Hematopoietic multipotent progenitor cell treated with erythropoietin and hydrocortisone succinate and interleukin-3 and kit ligand, for 8 days (in vitro differentiated cells): ENCODE measurements at regions not wholly inside any gene's neighbourhood (a gene's known extent, or its start where the extent isn't known, plus 50 kb on each side); places are given as distances from the start of the nearest gene placed in this dataset.

ENCODE experiments used
- DNase-seq: peaks from one replicate; pipeline ENCODE4 v3.0.0-alpha.2; 2015

DNA sequence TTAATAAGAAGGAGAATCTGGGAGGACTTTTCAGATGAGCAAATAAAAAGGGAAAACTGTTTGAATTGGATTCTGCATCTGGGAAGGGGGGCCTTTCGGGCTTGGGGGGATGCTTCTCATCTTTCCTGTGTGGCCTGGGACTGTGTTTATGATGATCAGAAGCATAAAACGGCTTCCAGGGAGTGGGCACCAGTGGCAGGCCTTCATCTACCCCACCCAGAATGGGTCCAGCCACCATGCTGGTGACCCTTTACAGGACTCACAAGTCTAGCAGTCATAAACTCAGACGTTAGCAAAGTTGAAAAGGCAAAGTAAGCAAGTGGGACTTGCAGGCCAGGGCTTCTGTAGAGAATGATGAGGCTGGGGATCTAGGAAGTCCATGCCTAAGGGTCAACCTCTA is 198.3 kb upstream of the ZMIZ1 start:
- DNase-seq, result no peak

- DNase-seq, result no peak
These were observed 197.0 kb upstream of the ZMIZ1 start for GRCh38 chr10:78871796-78872195.

DNA sequence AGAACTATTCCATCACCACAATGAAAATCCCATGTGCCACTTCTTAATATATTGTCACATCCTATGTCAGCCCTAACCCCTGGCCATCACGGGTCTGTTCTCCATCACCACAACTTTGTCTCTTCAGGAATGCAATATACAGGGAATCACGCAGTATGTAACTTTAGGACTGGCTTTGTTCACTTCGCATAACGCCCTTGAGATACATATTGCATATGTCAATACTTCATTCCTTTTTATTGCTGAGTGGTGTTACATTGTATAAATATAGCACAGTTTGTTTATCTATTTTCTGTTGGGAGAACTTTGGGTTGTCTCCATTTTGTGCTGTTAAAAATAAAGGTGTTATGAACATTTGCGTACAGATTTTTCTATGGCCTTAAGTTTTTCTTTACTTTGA is 195.4 kb upstream of the ZMIZ1 start:
- no peak for DNase-seq

- no peak for DNase-seq
These were observed 193.4 kb upstream of the ZMIZ1 start for GRCh38 chr10:78875331-78875877.

- DNase-seq, result no peak
These were observed 192.8 kb upstream of the ZMIZ1 start for GRCh38 chr10:78875932-78876331.

DNA sequence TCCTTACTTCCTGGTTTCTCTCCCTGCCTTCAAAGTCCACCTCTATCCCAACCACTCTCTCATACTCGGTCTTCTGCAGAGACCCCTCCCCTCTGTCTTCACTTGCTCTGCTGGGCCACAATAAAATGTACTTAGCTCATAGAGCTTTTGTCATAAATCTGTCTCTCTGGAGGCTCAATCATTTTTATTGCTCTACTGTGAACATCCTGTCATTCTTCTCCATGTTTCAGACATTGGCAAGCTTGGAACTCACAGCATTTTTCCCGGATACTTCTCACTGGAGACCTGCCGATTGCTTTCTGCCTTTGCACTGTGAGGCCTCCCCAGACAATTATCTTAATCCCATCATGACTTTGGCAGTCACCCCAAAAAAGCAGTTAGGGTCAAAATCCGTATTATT is 192.3 kb upstream of the ZMIZ1 start:
- DNase-seq, result no peak

DNA sequence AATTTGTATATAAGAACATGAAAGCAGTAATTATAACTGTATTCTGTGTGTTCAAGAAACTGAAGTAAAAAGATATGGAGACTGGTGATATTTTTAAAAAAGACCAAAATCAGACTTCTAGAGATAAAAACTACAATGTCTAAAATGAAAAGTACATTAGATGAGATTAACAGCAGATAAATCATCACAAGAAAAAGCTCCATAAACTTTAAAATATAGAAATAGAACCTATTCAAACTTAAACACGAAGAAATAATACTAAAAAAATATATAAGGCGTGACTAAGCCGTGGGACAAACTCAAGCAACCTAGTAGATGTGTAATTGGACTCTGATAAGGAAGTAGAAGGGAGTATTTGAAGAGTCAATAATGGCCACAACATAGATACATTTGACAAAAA is 189.1 kb upstream of the ZMIZ1 start:
- no peak for DNase-seq

- no peak for DNase-seq
These were observed 182.6 kb upstream of the ZMIZ1 start for GRCh38 chr10:78886129-78886528.

GRCh38 chr10:78889536-78890063 is 179.2 kb upstream of the ZMIZ1 start:
- DNase-seq, result no peak

GRCh38 chr10:78890506-78890905 is 178.3 kb upstream of the ZMIZ1 start:
- no peak for DNase-seq

DNA sequence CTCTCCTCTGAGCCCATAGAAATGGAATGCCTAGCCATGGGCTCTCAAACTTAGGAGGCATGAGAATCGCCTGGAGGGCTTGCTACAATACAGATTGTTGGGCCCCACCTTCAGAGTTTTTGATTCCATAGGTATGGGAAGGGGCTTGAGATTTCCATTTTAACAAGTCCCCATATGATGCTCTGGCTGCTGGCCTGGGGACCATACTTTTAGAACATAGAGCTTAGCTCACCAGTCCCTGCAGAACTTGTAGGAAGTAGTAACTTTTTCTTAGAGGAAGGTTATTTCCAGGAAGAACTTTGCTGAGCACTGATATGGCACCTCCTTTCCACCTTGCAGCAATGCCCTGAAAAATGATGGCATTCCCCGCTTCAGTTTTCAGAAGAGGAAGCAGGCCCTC is 177.0 kb upstream of the ZMIZ1 start:
- no peak for DNase-seq

- no peak for DNase-seq
These were observed 176.2 kb upstream of the ZMIZ1 start for GRCh38 chr10:78892338-78893176.

DNA sequence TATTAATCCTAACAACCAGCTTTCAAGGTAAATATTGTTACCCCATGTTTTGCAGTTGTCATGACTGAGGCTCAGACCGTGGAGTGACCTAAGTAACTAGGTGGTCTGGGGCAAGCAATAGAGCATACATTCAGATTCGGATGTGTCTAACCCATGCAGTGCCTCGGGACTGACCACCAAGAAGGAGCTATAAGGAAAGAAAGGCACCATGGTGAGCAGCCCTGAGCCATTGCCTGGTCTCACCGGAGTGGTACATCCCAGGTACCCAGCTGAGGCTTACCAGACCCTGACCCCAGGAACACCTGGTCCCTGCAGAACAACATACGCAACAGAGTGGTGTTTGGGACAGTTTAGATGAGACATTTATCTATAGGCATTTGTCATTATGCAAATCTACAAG is 175.5 kb upstream of the ZMIZ1 start:
- DNase-seq, result no peak

GRCh38 chr10:78894089-78894840 is 174.5 kb upstream of the ZMIZ1 start:
- no peak for DNase-seq

DNA sequence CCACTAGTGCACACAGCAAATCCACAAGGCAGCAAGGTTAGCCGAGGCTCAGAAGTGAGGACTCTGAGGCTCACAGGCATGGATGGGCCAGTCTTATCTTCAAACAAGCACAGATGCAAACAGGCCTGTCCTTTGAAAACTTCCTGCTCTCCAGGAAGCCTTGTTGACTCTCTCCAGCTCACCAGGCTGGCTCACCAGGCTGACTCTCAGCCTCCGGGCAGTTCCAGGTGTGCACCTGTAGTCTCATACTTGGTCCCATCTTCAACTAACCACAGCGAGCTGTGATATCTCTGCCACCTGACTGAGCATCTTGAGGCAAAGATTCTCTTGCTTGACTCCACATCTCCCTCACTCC is 173.9 kb upstream of the ZMIZ1 start:
- no peak for DNase-seq

- no peak for DNase-seq
These were observed 173.3 kb upstream of the ZMIZ1 start for GRCh38 chr10:78895469-78895868.

DNA sequence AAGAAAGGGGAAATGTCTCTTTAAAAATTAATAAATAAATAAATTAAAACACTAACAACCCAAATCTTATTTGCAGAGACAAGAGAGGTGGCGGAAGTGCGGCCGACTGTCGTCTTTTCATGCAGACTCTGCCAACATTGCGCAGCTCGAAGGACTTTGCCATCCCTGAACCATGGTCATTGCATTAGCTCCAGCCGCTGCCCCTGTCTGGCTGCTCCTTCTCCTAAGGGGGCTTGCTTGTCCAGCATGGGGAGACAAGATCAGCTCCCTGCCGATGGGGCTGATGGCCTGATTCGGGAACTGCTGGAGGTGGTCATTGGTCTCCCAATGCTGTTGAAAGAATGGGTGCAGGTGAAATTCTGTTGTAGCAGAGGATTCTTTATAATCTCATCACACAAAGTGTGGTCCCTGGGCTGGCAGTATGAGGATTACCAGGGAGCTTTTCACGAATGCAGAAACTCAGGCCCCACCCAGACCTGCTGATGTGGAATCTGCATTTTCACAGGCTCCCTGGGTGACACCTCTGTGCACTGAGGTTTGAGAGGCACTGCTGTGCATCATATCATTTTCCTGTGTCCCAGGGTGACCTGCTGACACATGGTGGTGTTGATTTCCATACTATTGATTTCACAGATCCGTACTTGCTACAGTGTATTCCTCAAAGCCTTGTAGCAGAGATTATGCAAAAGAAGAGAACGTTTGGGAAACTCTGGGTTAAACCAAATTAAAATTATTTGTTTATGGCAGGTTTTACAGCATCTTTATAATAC is 172.4 kb upstream of the ZMIZ1 start:
- DNase-seq, result no peak

GRCh38 chr10:78898341-78899097 is 170.2 kb upstream of the ZMIZ1 start:
- DNase-seq, result no peak

- no peak for DNase-seq
These were observed 169.5 kb upstream of the ZMIZ1 start for GRCh38 chr10:78899098-78899754.

DNA sequence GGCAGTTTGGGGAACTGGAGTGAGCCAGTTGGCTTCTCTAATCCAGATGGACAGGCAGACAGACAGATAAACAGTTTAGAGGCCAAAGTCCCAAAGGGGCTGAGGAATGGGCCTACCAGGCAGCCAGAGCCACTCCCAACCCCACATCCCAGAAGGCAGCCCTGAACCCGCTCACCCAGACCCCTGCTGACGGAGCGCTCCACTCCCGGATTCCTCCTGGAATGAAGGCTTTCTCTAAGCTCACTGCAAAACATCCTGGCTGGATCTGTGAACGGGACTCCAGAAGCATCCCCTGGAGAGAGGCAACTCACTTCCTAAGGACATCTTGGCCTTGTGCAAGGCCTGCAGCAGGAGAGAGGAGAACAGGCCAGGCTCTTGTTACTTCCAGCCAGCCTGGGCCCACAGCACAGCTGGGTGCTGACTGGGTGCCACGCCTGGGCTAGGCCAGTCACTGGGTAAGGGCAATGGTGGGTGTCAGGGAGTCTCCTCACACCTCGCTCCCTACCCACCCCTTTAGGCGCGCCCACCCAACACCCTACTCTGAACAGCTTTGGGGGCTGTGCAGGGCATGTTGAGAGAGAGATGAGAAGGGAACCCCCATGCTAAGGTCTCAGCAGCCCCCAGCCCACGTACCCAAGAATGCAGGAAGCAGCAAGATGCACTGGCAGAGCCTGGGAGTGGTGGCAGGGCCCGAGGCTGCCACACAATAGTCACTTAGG is 168.6 kb upstream of the ZMIZ1 start:
- DNase-seq, result no peak
